ENCODE measurements at regions not wholly inside any gene's neighbourhood (a gene's known extent, or its start where the extent isn't known, plus 50 kb on each side); places are given as distances from the start of the nearest gene placed in this dataset.
"Not testable (repeated sequence)": the region's sequence is repeated elsewhere in the genome, so short reads cannot be mapped to it uniquely, and the experiment has no call there.

DNA sequence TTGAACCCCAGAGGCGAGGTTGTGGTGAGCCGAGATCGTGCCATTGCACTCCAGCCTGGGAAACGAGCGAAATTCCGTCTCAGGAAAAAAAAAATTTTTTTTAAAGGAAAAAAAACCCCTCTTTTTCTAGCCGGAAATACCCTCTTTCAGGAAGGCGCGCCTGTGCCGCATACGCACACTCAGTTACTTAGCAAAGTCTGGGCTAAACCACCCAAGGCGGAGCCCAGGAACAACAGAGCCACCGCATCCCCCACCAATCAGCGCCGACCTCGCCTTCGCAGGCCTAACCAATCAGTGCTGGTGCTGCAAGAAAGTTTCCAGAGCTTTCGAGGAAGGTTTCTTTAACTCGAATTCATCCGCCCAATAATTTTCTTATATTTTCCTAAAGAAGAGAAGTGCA lies 510.4 kb downstream of the KCNJ18 start:
- H3K27me3 ChIP-seq (ENCODE audit: insufficient read depth, low read depth, low read length) = no peaks in the 10 kb centered on the region
- no peaks in the 10 kb centered on the region for H3K36me3 ChIP-seq (ENCODE audit: insufficient read depth, low read length)
- H3K79me2 ChIP-seq (replicated peaks; ENCODE audit: insufficient read depth, low read length) = no peaks in the 10 kb centered on the region
- no peaks in the 10 kb centered on the region for H3K9me2 ChIP-seq (ENCODE audit: insufficient read depth, low read length)
- H3K4me3 ChIP-seq (ENCODE audit: low read length) = no peak overlapping the region
- no peak overlapping the region for H2AFZ ChIP-seq (ENCODE audit: low read depth, low read length)
- TF ChIP-seq RAD21 (conservative IDR thresholded peaks at IDR 0.05) = no peak
- no peak for TF ChIP-seq CTCF (IDR thresholded peaks at IDR 0.05; ENCODE audit: poor library complexity, severe bottlenecking)
- TF ChIP-seq MXI1 (conservative IDR thresholded peaks at IDR 0.05; ENCODE audit: poor library complexity, severe bottlenecking) = no peak
- TF ChIP-seq SMC3 (conservative IDR thresholded peaks at IDR 0.05; ENCODE audit: poor library complexity) = no peak
- TF ChIP-seq POLR2AphosphoS5 (IDR thresholded peaks at IDR 0.05) = no peak
- TF ChIP-seq REST (IDR thresholded peaks at IDR 0.05; ENCODE audit: borderline replicate concordance) = no peak
- TF ChIP-seq EZH2 (IDR thresholded peaks at IDR 0.05; ENCODE audit: borderline replicate concordance, insufficient read depth, low read length, poor library complexity, severe bottlenecking) = no peak
- TF ChIP-seq EP300 (conservative IDR thresholded peaks at IDR 0.05; ENCODE audit: poor library complexity, severe bottlenecking) = no peak
- TF ChIP-seq TAF1 (IDR thresholded peaks at IDR 0.05; ENCODE audit: low read depth) = no peak
- H4K20me1 ChIP-seq (ENCODE audit: insufficient read depth) = no peaks in the 10 kb centered on the region
- H3F3A ChIP-seq (ENCODE audit: insufficient read depth, low read length, poor library complexity, severe bottlenecking) = no peaks in the 10 kb centered on the region
- H3K9me3 ChIP-seq (ENCODE audit: low read length) = peaks cover 5% of the 10 kb centered on the region
- H3K4me2 ChIP-seq (ENCODE audit: low read length) = no peak overlapping the region
- no peak overlapping the region for H3K27ac ChIP-seq (ENCODE audit: low read length)
- H3K9ac ChIP-seq (ENCODE audit: low read length) = no peak overlapping the region

DNA sequence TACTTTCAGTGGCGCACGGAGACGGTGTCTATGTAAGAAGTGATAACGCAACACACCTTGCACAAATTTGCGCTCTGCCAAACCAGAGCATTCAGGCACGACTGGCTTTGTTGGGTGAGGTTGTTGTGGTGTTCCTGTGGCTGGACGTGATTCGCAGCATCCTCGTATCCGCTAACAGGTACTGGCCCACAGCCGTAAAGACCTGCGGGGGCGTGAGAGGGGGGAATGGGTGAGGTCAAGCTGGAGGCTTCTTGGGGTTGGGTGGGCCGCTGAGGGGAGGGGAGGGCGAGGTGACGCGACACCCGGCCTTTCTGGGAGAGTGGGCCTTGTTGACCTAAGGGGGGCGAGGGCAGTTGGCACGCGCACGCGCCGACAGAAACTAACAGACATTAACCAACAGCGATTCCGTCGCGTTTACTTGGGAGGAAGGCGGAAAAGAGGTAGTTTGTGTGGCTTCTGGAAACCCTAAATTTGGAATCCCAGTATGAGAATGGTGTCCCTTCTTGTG lies 510.9 kb downstream of the KCNJ18 start:
- H3K79me2 ChIP-seq (replicated peaks; ENCODE audit: insufficient read depth, low read length) = no peaks in the 10 kb centered on the region
- H3F3A ChIP-seq (ENCODE audit: insufficient read depth, low read length, poor library complexity, severe bottlenecking) = no peaks in the 10 kb centered on the region
- TF ChIP-seq EP300 (conservative IDR thresholded peaks at IDR 0.05; ENCODE audit: poor library complexity, severe bottlenecking) (no peak), MXI1 (conservative IDR thresholded peaks at IDR 0.05; ENCODE audit: poor library complexity, severe bottlenecking) (no peak), EZH2 (IDR thresholded peaks at IDR 0.05; ENCODE audit: borderline replicate concordance, insufficient read depth, low read length, poor library complexity, severe bottlenecking) (no peak), SMC3 (conservative IDR thresholded peaks at IDR 0.05; ENCODE audit: poor library complexity) (no peak), RAD21 (conservative IDR thresholded peaks at IDR 0.05) (no peak), POLR2AphosphoS5 (IDR thresholded peaks at IDR 0.05) (no peak), CTCF (IDR thresholded peaks at IDR 0.05; ENCODE audit: poor library complexity, severe bottlenecking) (no peak), REST (IDR thresholded peaks at IDR 0.05; ENCODE audit: borderline replicate concordance) (no peak), TAF1 (IDR thresholded peaks at IDR 0.05; ENCODE audit: low read depth) (no peak)
- H3K9me3 ChIP-seq (ENCODE audit: low read length) = peaks cover 5% of the 10 kb centered on the region
- no peaks in the 10 kb centered on the region for H4K20me1 ChIP-seq (ENCODE audit: insufficient read depth)
- H2AFZ ChIP-seq (ENCODE audit: low read depth, low read length) = no peak overlapping the region
- no peaks in the 10 kb centered on the region for H3K36me3 ChIP-seq (ENCODE audit: insufficient read depth, low read length)
- H3K4me2 ChIP-seq (ENCODE audit: low read length) = no peak overlapping the region
- H3K27ac ChIP-seq (ENCODE audit: low read length) = no peak overlapping the region
- H3K27me3 ChIP-seq (ENCODE audit: insufficient read depth, low read depth, low read length) = no peaks in the 10 kb centered on the region
- H3K9me2 ChIP-seq (ENCODE audit: insufficient read depth, low read length) = no peaks in the 10 kb centered on the region
- H3K4me3 ChIP-seq (ENCODE audit: low read length) = no peak overlapping the region
- H3K9ac ChIP-seq (ENCODE audit: low read length) = no peak overlapping the region

- not testable (repeated sequence) for H3K4me3 ChIP-seq (ENCODE audit: low read length); H4K20me1 ChIP-seq (ENCODE audit: insufficient read depth); H3K27me3 ChIP-seq (ENCODE audit: insufficient read depth, low read depth, low read length); H3K4me2 ChIP-seq (ENCODE audit: low read length); H3K9ac ChIP-seq (ENCODE audit: low read length); H3K36me3 ChIP-seq (ENCODE audit: insufficient read depth, low read length); H3K9me2 ChIP-seq (ENCODE audit: insufficient read depth, low read length); H3F3A ChIP-seq (ENCODE audit: insufficient read depth, low read length, poor library complexity, severe bottlenecking); H3K79me2 ChIP-seq (replicated peaks; ENCODE audit: insufficient read depth, low read length); H2AFZ ChIP-seq (ENCODE audit: low read depth, low read length); H3K9me3 ChIP-seq (ENCODE audit: low read length); H3K27ac ChIP-seq (ENCODE audit: low read length)
Measured at GRCh38 chr17:22204076-22204475, 511.8 kb downstream of the KCNJ18 start.
